Neuronal stem cell (in vitro differentiated cells): ENCODE measurements at regions not wholly inside any gene's neighbourhood (a gene's known extent, or its start where the extent isn't known, plus 50 kb on each side); places are given as distances from the start of the nearest gene placed in this dataset.

Experiments
- DNase-seq: peaks from one replicate; pipeline ENCODE4 v3.0.0-alpha.2; 2013; ENCODE audit warnings: low spot score
- H2AFZ ChIP-seq: one replicate; pipeline ENCODE4 v1.6.1; 2013; ENCODE audit warnings: mild to moderate bottlenecking, low read length, inconsistent platforms
- H2AK5ac ChIP-seq: 2 replicates; pipeline ENCODE4 v1.6.1; 2013; ENCODE audit warnings: low read depth, mild to moderate bottlenecking, inconsistent platforms, low read length, moderate library complexity, mixed read lengths
- H2BK120ac ChIP-seq: 2 replicates; pipeline ENCODE4 v1.6.1; 2013; ENCODE audit warnings: low read depth, mild to moderate bottlenecking, inconsistent platforms, low read length, moderate library complexity, mixed read lengths
- H2BK12ac ChIP-seq: one replicate; pipeline ENCODE4 v1.6.1; 2013; ENCODE audit warnings: low read length, inconsistent platforms
- H2BK15ac ChIP-seq: 2 replicates; pipeline ENCODE4 v1.6.1; 2013; ENCODE audit warnings: mild to moderate bottlenecking, low read length, inconsistent platforms, mixed read lengths
- H2BK5ac ChIP-seq: one replicate; pipeline ENCODE4 v1.6.1; 2013; ENCODE audit warnings: inconsistent platforms, mild to moderate bottlenecking, low read length, moderate library complexity
- H3K14ac ChIP-seq: one replicate; pipeline ENCODE4 v1.6.1; 2013; ENCODE audit warnings: low read length, inconsistent platforms
- H3K18ac ChIP-seq: 2 replicates; pipeline ENCODE4 v1.6.1; 2013; ENCODE audit warnings: low read length, inconsistent platforms
- H3K23ac ChIP-seq: 2 replicates; pipeline ENCODE4 v1.6.1; 2013; ENCODE audit warnings: low read depth, mild to moderate bottlenecking, mixed read lengths, low read length, inconsistent platforms; ENCODE audit not compliant: poor library complexity
- H3K27ac ChIP-seq: replicated peaks from 3 replicates; pipeline ENCODE4 v1.5.1; 2013; ENCODE audit warnings: low read length, inconsistent platforms
- H3K27me3 ChIP-seq, 3 experiments: 2 replicates each; pipeline ENCODE4 v1.6.1; 2013; ENCODE audit warnings: low read length in 3 of 3, mild to moderate bottlenecking in 2 of 3, inconsistent platforms in 1 of 3, low read depth in 1 of 3, mixed read lengths in 1 of 3, moderate library complexity in 1 of 3; ENCODE audit not compliant: control insufficient read depth in 3 of 3, insufficient read depth in 3 of 3
- H3K36me3 ChIP-seq, 2 donors: replicated peaks in 1 of 2; 2 replicates each; pipeline ENCODE4 v1.6.1; 2013; ENCODE audit warnings: low read length in 2 of 2; ENCODE audit not compliant: control insufficient read depth in 2 of 2, insufficient read depth in 2 of 2
- H3K4ac ChIP-seq: 2 replicates; pipeline ENCODE4 v1.6.1; 2013; ENCODE audit warnings: inconsistent platforms, mild to moderate bottlenecking, low read length, moderate library complexity
- H3K4me1 ChIP-seq, 2 donors: 1 replicate in 1 of 2; 2 replicates in 1 of 2; pipeline ENCODE4 v1.6.1; 2013; ENCODE audit warnings: low read length in 2 of 2, low read depth in 1 of 2; ENCODE audit not compliant: control insufficient read depth in 2 of 2, insufficient read depth in 1 of 2
- H3K4me2 ChIP-seq: one replicate; pipeline ENCODE4 v1.6.1; 2013; ENCODE audit warnings: mild to moderate bottlenecking, low read length, inconsistent platforms; ENCODE audit not compliant: insufficient read depth, poor library complexity, severe bottlenecking
- H3K4me3 ChIP-seq, 2 donors: 2 replicates each; pipeline ENCODE4 v1.5.1; 2013; ENCODE audit warnings: low read length in 2 of 2, mild to moderate bottlenecking in 2 of 2, inconsistent platforms in 1 of 2, moderate library complexity in 1 of 2
- H3K79me1 ChIP-seq: one replicate; pipeline ENCODE4 v1.6.1; 2013; ENCODE audit warnings: low read depth, mild to moderate bottlenecking, inconsistent platforms, low read length, moderate library complexity
- H3K9ac ChIP-seq: one replicate; pipeline ENCODE4 v1.6.1; 2013; ENCODE audit warnings: mild to moderate bottlenecking, low read depth, low read length, inconsistent platforms; ENCODE audit not compliant: poor library complexity
- H3K9me3 ChIP-seq, 2 donors: replicated peaks in 1 of 2; 2 replicates each; pipeline versions ENCODE3 to v1.6.1; 2013; ENCODE audit warnings: low read length in 2 of 2, mild to moderate bottlenecking in 2 of 2, inconsistent platforms in 1 of 2, low read depth in 1 of 2, mixed read lengths in 1 of 2, moderate library complexity in 1 of 2; ENCODE audit not compliant: control insufficient read depth in 2 of 2, insufficient read depth in 1 of 2
- H4K8ac ChIP-seq: one replicate; pipeline ENCODE4 v1.6.1; 2013; ENCODE audit warnings: low read depth, mild to moderate bottlenecking, inconsistent platforms, low read length, moderate library complexity
- H4K91ac ChIP-seq: one replicate; pipeline ENCODE4 v1.6.1; 2013; ENCODE audit warnings: low read length, low read depth, mild to moderate bottlenecking, inconsistent platforms; ENCODE audit not compliant: poor library complexity
- WGBS, 2 donors: extraction: QIAGEN DNeasy Blood & Tissue Kit; methylation state at CpG; one replicate each; pipeline ENCODE4 v1.1.7; 2013; ENCODE audit warnings: missing lambda C conversion rate in 2 of 2, mixed read lengths in 1 of 2; ENCODE audit not compliant: insufficient read length in 2 of 2, insufficient replicate concordance in 1 of 2; ENCODE audit errors: extremely low coverage in 2 of 2; 5-methylcytosine and 5-hydroxymethylcytosine counted together

DNA sequence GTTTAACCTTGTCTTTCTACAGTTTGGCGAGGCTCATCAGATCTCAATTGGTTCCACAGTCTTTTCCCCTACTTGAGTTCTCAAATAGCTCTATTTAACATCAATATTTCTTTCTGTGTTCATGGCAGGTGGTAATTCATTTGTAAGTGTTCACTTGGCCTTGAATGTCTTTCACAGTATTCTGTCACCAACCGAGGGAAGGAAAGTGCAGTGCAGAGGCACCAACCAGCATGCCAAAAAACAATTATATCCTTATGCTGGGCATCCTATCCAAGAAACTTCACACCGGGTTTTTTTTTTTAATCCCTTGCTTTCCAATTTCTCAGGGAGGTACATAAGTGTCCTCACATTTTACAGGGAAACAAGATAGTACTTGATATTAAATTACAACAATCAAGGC, 55.0 kb upstream of the ZC3H12C start:
- H3K4me2 ChIP-seq = no peak overlapping the region
- no peak overlapping the region for H3K4me3 ChIP-seq
- H3K27me3 ChIP-seq = no peaks in the 10 kb centered on the region
- H3K23ac ChIP-seq = no peak overlapping the region
- no peak overlapping the region for H3K18ac ChIP-seq
- no peak overlapping the region for H4K91ac ChIP-seq
- H3K36me3 ChIP-seq = no peaks in the 10 kb centered on the region
- no peak overlapping the region for H3K9ac ChIP-seq
- H3K14ac ChIP-seq = no peak overlapping the region
- no peaks in the 10 kb centered on the region for H3K79me1 ChIP-seq
- no peak overlapping the region for H2BK15ac ChIP-seq
- H3K27ac ChIP-seq = no peak overlapping the region
- no peak overlapping the region for H3K4ac ChIP-seq
- no peak overlapping the region for H2AK5ac ChIP-seq
- DNase-seq = no peak
- H3K4me1 ChIP-seq = peaks cover 0 to under 1% of the 10 kb centered on the region in 2 donors
- H3K9me3 ChIP-seq = no peaks in the 10 kb centered on the region
- no peak overlapping the region for H2BK5ac ChIP-seq
- H2AFZ ChIP-seq = no peak overlapping the region
- no peak overlapping the region for H2BK12ac ChIP-seq
- WGBS, 2 donors = no CpG with 5 or more reads among the region's 3 CpGs
- no peak overlapping the region for H4K8ac ChIP-seq
- H2BK120ac ChIP-seq = no peak overlapping the region
